Epithelial cell of esophagus (primary cell): ENCODE measurements at regions not wholly inside any gene's neighbourhood (a gene's known extent, or its start where the extent isn't known, plus 50 kb on each side); places are given as distances from the start of the nearest gene placed in this dataset.
"Not testable (repeated sequence)": the region's sequence is repeated elsewhere in the genome, so short reads cannot be mapped to it uniquely, and the experiment has no call there.

Experiments
- DNase-seq: peaks from one replicate; pipeline ENCODE4 v3.0.0; 2010; ENCODE audit warnings: low read depth
- H3K4me3 ChIP-seq: 2 replicates; pipeline ENCODE4 v1.5.1; 2011; ENCODE audit warnings: mild to moderate bottlenecking, low read length, control low read depth
- CTCF ChIP-seq: IDR thresholded peaks from 2 replicates; pipeline ENCODE4 v1.5.1; 2011; ENCODE audit warnings: low read depth, mild to moderate bottlenecking, low read length, control low read depth, inconsistent platforms; ENCODE audit not compliant: insufficient read depth; ENCODE audit errors: missing control alignments

- H3K4me3 ChIP-seq, result no peak overlapping the region
- TF ChIP-seq CTCF, result no peak
- DNase-seq, result peak; percentile 64
These were observed 180.7 kb upstream of the TTC14 start for GRCh38 chr3:180421221-180421620.

GRCh38 chr3:180421721-180422120 lies 180.2 kb upstream of the TTC14 start:
- H3K4me3 ChIP-seq, result no peak overlapping the region
- TF ChIP-seq CTCF, result no peak
- no peak for DNase-seq

- H3K4me3 ChIP-seq, DNase-seq: not testable (repeated sequence)
These were observed 177.7 kb upstream of the TTC14 start for GRCh38 chr3:180424305-180424704.

- H3K4me3 ChIP-seq, result no peak overlapping the region
- DNase-seq, result peak; percentile 83
- no peak for TF ChIP-seq CTCF
These were observed 171.1 kb upstream of the TTC14 start for GRCh38 chr3:180430896-180431295.

GRCh38 chr3:180433152-180433551 lies 168.8 kb upstream of the TTC14 start:
- peak; percentile 96 for DNase-seq
- no peak overlapping the region for H3K4me3 ChIP-seq

GRCh38 chr3:180447136-180447535 lies 154.8 kb upstream of the TTC14 start:
- peak; percentile 85 for DNase-seq
- no peak for TF ChIP-seq CTCF
- no peak overlapping the region for H3K4me3 ChIP-seq

More at GRCh38 chr3:180433152-180433551, 168.8 kb upstream of the TTC14 start:
- no peak for TF ChIP-seq CTCF

- H3K4me3 ChIP-seq, DNase-seq: not testable (repeated sequence)
These were observed 153.6 kb upstream of the TTC14 start for GRCh38 chr3:180448407-180448806.

GRCh38 chr3:180457225-180457624 lies 144.7 kb upstream of the TTC14 start:
- H3K4me3 ChIP-seq, result no peak overlapping the region
- no peak for TF ChIP-seq CTCF
- peak; percentile 72 for DNase-seq
